ENCODE measurements at regions not wholly inside any gene's neighbourhood (a gene's known extent, or its start where the extent isn't known, plus 50 kb on each side); places are given as distances from the start of the nearest gene placed in this dataset.

DNA sequence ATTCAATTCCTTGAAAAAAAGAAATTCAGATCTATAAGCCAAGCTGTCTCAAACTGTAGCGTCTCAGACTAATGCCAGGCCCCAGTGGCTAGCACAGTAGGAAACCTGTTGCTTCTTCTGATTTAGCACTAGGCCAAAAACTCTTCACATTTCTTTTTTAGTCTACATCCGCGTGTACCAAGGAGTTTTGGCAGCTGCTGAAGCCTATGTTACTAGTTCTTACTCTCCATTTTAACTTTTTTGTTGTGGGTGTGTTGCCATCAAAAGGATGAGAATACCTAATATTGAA is 65.0 kb upstream of the BTN3A2 start:
- DNase-seq: no peak
- no peaks in the 10 kb centered on the region for H3K4me1 ChIP-seq
- H3K27ac ChIP-seq: no peak overlapping the region
- TF ChIP-seq CTCF (IDR thresholded peaks at IDR 0.05): no peak
- no peaks in the 10 kb centered on the region for H3K36me3 ChIP-seq
- H3K4me3 ChIP-seq: no peak overlapping the region
- no peaks in the 10 kb centered on the region for H3K9me3 ChIP-seq
- intact Hi-C loops (cut with DNase I; ENCODE audit: low total_unique reads): no loop called here
- H3K27me3 ChIP-seq: peaks cover 0 to 29% of the 10 kb centered on the region in 2 donors

DNA sequence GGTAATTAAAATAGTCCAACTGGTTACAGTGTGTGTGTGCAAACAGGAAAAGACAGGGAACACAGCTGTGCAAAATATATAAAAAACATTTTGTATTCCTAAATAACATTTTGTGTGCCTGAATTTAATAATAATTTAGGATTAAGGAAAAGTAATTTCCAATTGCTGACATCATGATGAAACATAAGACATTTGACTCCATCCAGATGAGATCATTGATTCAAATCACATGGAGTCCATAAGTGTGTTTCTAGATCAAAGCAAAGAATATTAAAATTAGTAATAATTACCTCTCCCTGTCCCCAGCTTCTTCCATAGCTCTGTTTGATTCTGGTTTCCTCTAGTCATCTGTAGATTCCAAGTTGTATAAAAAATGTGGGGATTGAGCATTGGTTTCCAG is 64.6 kb upstream of the BTN3A2 start:
- Histone ChIP-seq H3K36me3 (no peaks in the 10 kb centered on the region), H3K27me3 (peaks cover 0 to 26% of the 10 kb centered on the region in 2 donors), H3K4me1 (no peaks in the 10 kb centered on the region), H3K4me3 (no peak overlapping the region), H3K27ac (no peak overlapping the region), H3K9me3 (no peaks in the 10 kb centered on the region)
- intact Hi-C loops (cut with DNase I; ENCODE audit: low total_unique reads): no loop called here
- no peak for DNase-seq
- no peak for TF ChIP-seq CTCF (IDR thresholded peaks at IDR 0.05)

DNA sequence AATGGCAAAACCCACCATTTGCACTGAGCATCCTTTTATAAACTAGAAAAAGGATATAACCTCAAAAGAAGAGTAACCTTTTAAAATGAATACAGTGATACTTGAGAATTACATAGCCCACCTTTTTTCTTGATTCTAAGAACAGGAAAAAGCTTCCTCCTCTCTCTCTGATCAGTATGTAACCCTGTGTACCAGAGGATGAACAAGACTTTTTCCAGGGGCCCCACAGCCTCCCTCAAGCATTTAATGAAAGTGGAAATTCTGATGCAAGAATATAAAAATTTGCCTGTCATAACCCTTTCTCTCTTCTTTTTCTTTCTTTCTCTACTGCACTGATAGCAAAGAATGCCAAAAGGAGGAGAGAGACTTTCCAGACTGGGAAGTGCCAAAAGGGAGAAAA is 64.2 kb upstream of the BTN3A2 start:
- Histone ChIP-seq H3K27me3 (peaks cover 0 to 22% of the 10 kb centered on the region in 2 donors), H3K9me3 (no peaks in the 10 kb centered on the region), H3K4me1 (no peaks in the 10 kb centered on the region), H3K27ac (no peak overlapping the region), H3K4me3 (no peak overlapping the region), H3K36me3 (no peaks in the 10 kb centered on the region)
- TF ChIP-seq CTCF (IDR thresholded peaks at IDR 0.05): no peak
- intact Hi-C loops (cut with DNase I; ENCODE audit: low total_unique reads): no loop called here
- DNase-seq: no peak

DNA sequence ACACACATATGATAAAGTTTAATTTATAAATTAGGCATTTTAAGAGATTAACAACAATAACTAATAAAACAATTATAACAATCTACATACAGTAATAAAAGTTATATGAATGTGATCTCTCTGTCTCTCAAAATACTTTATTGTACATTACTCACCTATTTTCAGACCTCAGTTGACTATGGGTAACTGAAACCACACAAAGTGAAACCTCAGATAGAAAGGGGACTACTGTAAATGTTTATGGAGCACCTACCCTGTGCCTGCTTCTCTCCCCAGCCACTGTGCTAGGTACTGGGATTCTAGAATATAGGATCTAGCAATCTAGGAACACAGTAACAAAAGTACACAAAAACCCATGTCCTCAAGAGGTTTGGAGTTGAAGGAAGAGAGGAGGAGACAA is 63.4 kb upstream of the BTN3A2 start:
- TF ChIP-seq CTCF (IDR thresholded peaks at IDR 0.05): no peak
- no peaks in the 10 kb centered on the region for H3K9me3 ChIP-seq
- H3K27me3 ChIP-seq: peaks cover 0 to 17% of the 10 kb centered on the region in 2 donors
- H3K4me1 ChIP-seq: no peaks in the 10 kb centered on the region
- DNase-seq: no peak
- H3K4me3 ChIP-seq: no peak overlapping the region
- intact Hi-C loops (cut with DNase I; ENCODE audit: low total_unique reads): no loop called here
- H3K27ac ChIP-seq: no peak overlapping the region
- H3K36me3 ChIP-seq: no peaks in the 10 kb centered on the region

DNA sequence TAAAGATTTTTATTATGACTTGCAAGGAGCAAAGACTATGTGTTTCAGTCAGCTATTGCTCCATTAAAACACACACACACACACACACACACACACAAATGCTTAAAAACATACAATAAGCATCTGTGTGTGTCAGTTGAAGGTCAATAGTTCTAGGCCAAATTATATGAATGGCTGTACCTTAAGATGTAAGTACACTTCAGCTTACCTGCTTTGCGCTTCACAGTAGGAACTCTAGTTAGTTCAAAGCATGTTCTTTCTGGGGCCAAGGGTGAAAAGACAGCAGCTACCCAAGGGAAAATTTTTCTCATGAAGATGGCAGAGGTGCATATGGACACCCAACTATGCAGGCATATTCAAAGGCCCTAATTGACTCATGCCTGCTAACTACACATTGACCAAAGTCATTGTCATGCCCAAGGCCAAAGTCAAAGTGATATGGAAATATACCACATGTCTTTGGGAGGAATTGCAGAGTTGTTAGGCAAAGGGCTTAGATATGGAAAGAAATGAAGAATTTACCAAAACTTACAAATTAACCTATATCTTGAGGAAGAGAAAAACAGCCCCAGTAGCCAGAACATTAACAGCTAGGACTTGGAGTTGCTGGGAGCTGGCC is 61.9 kb upstream of the BTN3A2 start:
- H3K36me3 ChIP-seq: no peaks in the 10 kb centered on the region
- no peaks in the 10 kb centered on the region for H3K4me1 ChIP-seq
- no peak overlapping the region for H3K4me3 ChIP-seq
- DNase-seq: no peak
- H3K27me3 ChIP-seq: peaks cover 0 to 8% of the 10 kb centered on the region in 2 donors
- H3K9me3 ChIP-seq: no peaks in the 10 kb centered on the region
- H3K27ac ChIP-seq: no peak overlapping the region
- intact Hi-C loops (cut with DNase I; ENCODE audit: low total_unique reads): no loop called here
- no peak for TF ChIP-seq CTCF (IDR thresholded peaks at IDR 0.05)

GRCh38 chr6:26304213-26304796 is 60.7 kb upstream of the BTN3A2 start:
- intact Hi-C loops (cut with DNase I; ENCODE audit: low total_unique reads): no loop called here
- Histone ChIP-seq H3K36me3 (no peaks in the 10 kb centered on the region), H3K9me3 (no peaks in the 10 kb centered on the region), H3K4me1 (no peaks in the 10 kb centered on the region), H3K4me3 (peak overlapping the region in 1 of 2 donors; percentile 42), H3K27ac (no peak overlapping the region), H3K27me3 (peaks cover 0 to 2% of the 10 kb centered on the region in 2 donors)
- DNase-seq: no peak
- TF ChIP-seq CTCF (IDR thresholded peaks at IDR 0.05): no peak

Measured in tibial artery (tissue), 4 donors.